OCI-LY7 (cell line): ENCODE measurements at regions not wholly inside any gene's neighbourhood (a gene's known extent, or its start where the extent isn't known, plus 50 kb on each side); places are given as distances from the start of the nearest gene placed in this dataset.

Experiments
- BruUV-seq: library from RNA; stranded (reverse); fragments of 400-500 nt; replicated peaks from 2 replicates; lab custom pipeline; 2021; lab: Mats Ljungman, UMichigan
- CTCF ChIA-PET: fragments of 300-600 bp; sonication (Branson Sonifier 250); formaldehyde crosslinking; loops from one replicate; lab custom pipeline; 2022; ENCODE audit warnings: antibody characterized with exemption; ENCODE audit not compliant: unreplicated experiment; lab: Charles Lee
- POLR2A ChIA-PET: fragments of 300-600 bp; sonication (Branson Sonifier 250); formaldehyde crosslinking; loops from one replicate; lab custom pipeline; 2022; ENCODE audit warnings: antibody characterized with exemption; lab: Charles Lee
- DNase-seq: peaks from one replicate; pipeline ENCODE4 v3.0.0-alpha.2; 2015; ENCODE audit warnings: low spot score
- H2AFZ ChIP-seq: fragments of 200-600 bp; sonication (generic), shearing (Covaris generic); 2 replicates; pipeline ENCODE4 v1.6.1; 2014; ENCODE audit warnings: mild to moderate bottlenecking, antibody characterized with exemption, low read length, moderate library complexity
- H3K27ac ChIP-seq: fragments of 200-600 bp; sonication (generic); 2 replicates; pipeline ENCODE4 v1.5.1; 2014; ENCODE audit warnings: mixed run types, low read depth, mild to moderate bottlenecking, moderate library complexity, low read length, inconsistent platforms; ENCODE audit not compliant: poor library complexity, severe bottlenecking
- H3K36me3 ChIP-seq: fragments of 200-600 bp; sonication (generic); 2 replicates; pipeline ENCODE4 v1.6.1; 2014; ENCODE audit warnings: mild to moderate bottlenecking, antibody characterized with exemption, low read length, moderate library complexity, mixed read lengths; ENCODE audit not compliant: insufficient read depth
- H3K4me1 ChIP-seq: fragments of 200-600 bp; sonication (generic); 2 replicates; pipeline ENCODE4 v1.5.1; 2014; ENCODE audit warnings: mild to moderate bottlenecking, low read length; ENCODE audit not compliant: insufficient read depth, poor library complexity, severe bottlenecking
- H3K4me2 ChIP-seq: fragments of 200-600 bp; sonication (generic); 2 replicates; pipeline ENCODE4 v1.6.1; 2014; ENCODE audit warnings: mild to moderate bottlenecking, low read length
- H3K4me3 ChIP-seq: fragments of 200-600 bp; sonication (generic); 2 replicates; pipeline ENCODE4 v1.5.1; 2014; ENCODE audit warnings: mild to moderate bottlenecking, low read depth, low read length; ENCODE audit not compliant: poor library complexity, severe bottlenecking
- H3K79me2 ChIP-seq: fragments of 200-600 bp; sonication (generic); 2 replicates; pipeline ENCODE4 v1.6.1; 2016; ENCODE audit warnings: low read depth, mild to moderate bottlenecking, low read length, moderate library complexity, mixed read lengths; ENCODE audit not compliant: insufficient read depth
- H3K9me2 ChIP-seq: fragments of 200-600 bp; sonication (generic); 2 replicates; pipeline ENCODE4 v1.6.1; 2016; ENCODE audit warnings: mild to moderate bottlenecking, low read length, mixed read lengths; ENCODE audit not compliant: insufficient read depth
- H3K9me3 ChIP-seq: fragments of 200-600 bp; sonication (generic); 2 replicates; pipeline ENCODE4 v1.6.1; 2014; ENCODE audit warnings: mild to moderate bottlenecking, mixed run types, low read length, mixed read lengths
- H4K20me1 ChIP-seq: fragments of 200-600 bp; sonication (generic); 2 replicates; pipeline ENCODE4 v1.6.1; 2014; ENCODE audit warnings: mild to moderate bottlenecking, antibody characterized with exemption, low read length, moderate library complexity, mixed read lengths; ENCODE audit not compliant: insufficient read depth
- CTCF ChIP-seq: fragments of 200-600 bp; sonication (generic); conservative IDR thresholded peaks from 2 replicates; pipeline ENCODE4 v1.5.1; 2014; ENCODE audit warnings: mild to moderate bottlenecking, antibody characterized with exemption, low read length, moderate library complexity, mixed read lengths
- EZH2phosphoT487 ChIP-seq: fragments of 200-600 bp; sonication (generic); IDR thresholded peaks from 2 replicates; pipeline ENCODE4 v1.6.1; 2018; ENCODE audit warnings: low read depth, borderline replicate concordance, mild to moderate bottlenecking, mixed run types, antibody characterized with exemption, low read length, moderate library complexity, mixed read lengths
- intact Hi-C: fragments of 100-400 bp; cut with micrococcal nuclease; formaldehyde crosslinking; loops from one replicate; pipeline ENCODE4 v1.10.0; 2022; ENCODE audit not compliant: unreplicated experiment

GRCh38 chrY:13551246-13551645 is 71.4 kb upstream of the UTY start:
- no TSS peak for BruUV-seq
- Histone ChIP-seq H3K9me2 (no peaks in the 10 kb centered on the region), H3K4me2 (no peak overlapping the region), H3K4me3 (no peak overlapping the region), H3K27ac (no peak overlapping the region), H3K36me3 (no peaks in the 10 kb centered on the region), H3K79me2 (no peaks in the 10 kb centered on the region), H2AFZ (no peak overlapping the region), H3K4me1 (no peaks in the 10 kb centered on the region), H3K9me3 (no peaks in the 10 kb centered on the region), H4K20me1 (no peaks in the 10 kb centered on the region)
- TF ChIP-seq EZH2phosphoT487 (no peak), CTCF (no peak)
- no peak for DNase-seq
- intact Hi-C loops: no loop called here
- POLR2A ChIA-PET: no interaction called here
- CTCF ChIA-PET: no interaction called here

- BruUV-seq: no TSS peak
- POLR2A ChIA-PET: interaction anchor here (0.8 kb wide), 1 partner anchor 21 kb away, joined by 3 read pairs; no protein-coding TSS in a partner anchor
- H2AFZ ChIP-seq: no peak overlapping the region
These were observed 64.7 kb upstream of the UTY start for GRCh38 chrY:13544491-13544890.

More at GRCh38 chrY:13544491-13544890, 64.7 kb upstream of the UTY start:
- intact Hi-C loops: no loop called here
- H3K4me2 ChIP-seq: no peak overlapping the region
- DNase-seq: no peak
- CTCF ChIA-PET: no interaction called here
- no peaks in the 10 kb centered on the region for H3K36me3 ChIP-seq
- TF ChIP-seq CTCF (no peak), EZH2phosphoT487 (no peak)
- H3K9me3 ChIP-seq: no peaks in the 10 kb centered on the region
- no peak overlapping the region for H3K4me3 ChIP-seq
- H4K20me1 ChIP-seq: no peaks in the 10 kb centered on the region
- no peaks in the 10 kb centered on the region for H3K9me2 ChIP-seq
- no peaks in the 10 kb centered on the region for H3K79me2 ChIP-seq
- H3K4me1 ChIP-seq: no peaks in the 10 kb centered on the region
- H3K27ac ChIP-seq: no peak overlapping the region
